Fibroblast of the conjunctiva (primary cell): ENCODE measurements at regions not wholly inside any gene's neighbourhood (a gene's known extent, or its start where the extent isn't known, plus 50 kb on each side); places are given as distances from the start of the nearest gene placed in this dataset.
"Not testable (repeated sequence)": the region's sequence is repeated elsewhere in the genome, so short reads cannot be mapped to it uniquely, and the experiment has no call there.

Experiments
- DNase-seq: peaks from one replicate; pipeline ENCODE4 v3.0.0-alpha.2; 2010; ENCODE audit warnings: low read depth

GRCh38 chr4:154982187-154983047 lies 201.3 kb downstream of the RBM46 start:
- DNase-seq, result peak; percentile 56

DNA sequence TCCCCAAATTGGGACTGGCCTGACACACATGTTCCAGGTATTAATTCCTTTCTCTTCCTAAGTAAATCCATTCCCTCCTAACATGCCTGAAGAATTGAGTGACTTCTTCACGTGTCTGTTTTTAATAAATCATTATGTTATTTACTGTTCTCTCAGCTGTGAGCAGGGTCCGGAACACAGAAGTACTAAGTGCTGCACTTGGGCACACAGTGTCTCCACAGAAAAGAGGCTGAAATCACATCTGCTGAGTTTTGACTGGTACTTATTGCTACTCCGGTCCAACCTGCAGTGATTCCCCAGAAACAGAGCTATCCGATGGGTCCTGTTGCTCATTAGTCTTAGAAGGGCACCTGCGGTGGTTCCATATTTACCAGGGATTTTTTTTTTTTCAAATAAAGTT lies 202.6 kb downstream of the RBM46 start:
- no peak for DNase-seq

GRCh38 chr4:154984148-154984547 lies 203.1 kb downstream of the RBM46 start:
- no peak for DNase-seq

DNA sequence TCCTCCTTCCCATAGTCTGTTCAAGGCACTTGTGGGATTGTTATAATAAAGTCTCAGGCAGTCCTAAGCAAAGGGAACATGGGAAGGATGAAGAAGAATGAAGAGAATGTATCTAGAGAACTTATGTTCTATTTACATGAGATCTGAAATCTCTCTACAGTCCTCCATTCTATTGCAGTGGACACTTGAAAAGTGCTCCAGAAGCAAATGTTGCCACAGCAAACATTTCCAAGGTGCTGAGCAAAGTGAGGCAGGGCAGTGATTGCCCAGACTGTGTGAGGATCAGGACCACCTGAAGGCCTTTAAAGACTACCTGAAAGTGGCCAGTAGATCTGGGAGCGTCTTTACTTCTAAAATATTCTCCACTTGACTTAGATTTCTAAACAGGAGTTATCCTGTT lies 203.5 kb downstream of the RBM46 start:
- no peak for DNase-seq

- DNase-seq, result peak; percentile 47
Measured at GRCh38 chr4:154985673-154986072, 204.6 kb downstream of the RBM46 start.

DNA sequence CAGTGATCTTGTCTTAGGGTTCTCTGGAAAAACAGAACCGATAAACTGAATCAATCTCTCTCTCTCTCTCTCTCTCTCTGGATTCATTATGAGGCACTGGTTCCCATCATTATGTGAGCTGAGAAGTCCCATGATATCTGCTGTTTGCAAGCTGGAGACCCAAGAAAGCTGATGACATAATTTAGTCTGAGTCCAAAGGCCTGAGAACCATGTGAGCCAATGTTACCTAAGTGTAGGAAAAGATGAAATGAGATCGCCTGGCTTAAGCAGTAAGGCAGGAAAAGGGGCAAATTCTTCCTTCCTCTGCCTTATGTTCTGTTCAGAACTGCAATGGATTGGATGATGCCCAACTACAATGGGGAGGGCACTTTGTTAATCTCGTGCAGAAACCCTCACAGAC lies 207.4 kb downstream of the RBM46 start:
- no peak for DNase-seq

- no peak for DNase-seq
Measured at GRCh38 chr4:154989511-154989910, 208.4 kb downstream of the RBM46 start.

GRCh38 chr4:154997866-154998265 lies 210.6 kb upstream of the NPY2R start:
- not testable (repeated sequence) for DNase-seq

DNA sequence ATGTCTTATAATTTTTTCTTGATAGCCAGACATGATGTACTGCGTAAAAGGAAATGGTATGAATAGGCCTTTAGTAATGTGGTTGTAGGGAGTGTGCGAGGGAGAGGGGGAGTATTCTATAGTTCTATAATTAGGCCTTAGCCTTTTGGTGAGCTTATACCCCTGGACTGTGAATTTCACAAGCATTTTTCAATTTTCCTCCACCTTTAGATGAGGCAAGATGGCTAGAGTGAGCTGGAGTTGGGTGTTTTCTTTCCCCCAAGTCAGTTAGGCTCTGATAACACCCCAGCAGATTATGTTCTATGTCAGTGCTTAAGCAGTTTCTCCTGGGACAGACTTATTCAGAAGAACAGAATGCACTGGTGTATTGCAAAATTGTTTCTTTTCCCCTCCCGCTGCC lies 210.2 kb upstream of the NPY2R start:
- peak; percentile 84 for DNase-seq

DNA sequence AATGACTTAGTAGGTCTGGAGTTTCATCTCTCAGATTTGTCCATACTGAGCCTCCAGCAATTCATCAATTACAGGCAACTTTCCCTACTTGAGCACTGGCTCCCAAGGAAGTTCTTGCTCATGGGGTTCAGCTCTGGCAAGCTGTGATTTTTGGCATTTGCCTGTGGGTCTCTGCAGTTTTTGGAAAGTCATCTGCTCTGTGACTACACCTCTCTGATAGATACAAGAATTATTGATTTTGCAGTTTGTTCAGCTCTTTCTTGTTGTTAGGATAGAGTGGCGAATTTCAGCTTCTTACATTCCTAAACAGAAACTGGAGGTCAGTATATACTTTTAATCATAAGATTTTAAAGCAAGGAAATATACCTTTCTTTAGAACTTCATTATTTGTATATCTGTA lies 209.7 kb upstream of the NPY2R start:
- DNase-seq, result no peak

- no peak for DNase-seq
Measured at GRCh38 chr4:154999950-155000578, 208.4 kb upstream of the NPY2R start.

- DNase-seq, result no peak
Measured at GRCh38 chr4:155001251-155001650, 207.2 kb upstream of the NPY2R start.

DNA sequence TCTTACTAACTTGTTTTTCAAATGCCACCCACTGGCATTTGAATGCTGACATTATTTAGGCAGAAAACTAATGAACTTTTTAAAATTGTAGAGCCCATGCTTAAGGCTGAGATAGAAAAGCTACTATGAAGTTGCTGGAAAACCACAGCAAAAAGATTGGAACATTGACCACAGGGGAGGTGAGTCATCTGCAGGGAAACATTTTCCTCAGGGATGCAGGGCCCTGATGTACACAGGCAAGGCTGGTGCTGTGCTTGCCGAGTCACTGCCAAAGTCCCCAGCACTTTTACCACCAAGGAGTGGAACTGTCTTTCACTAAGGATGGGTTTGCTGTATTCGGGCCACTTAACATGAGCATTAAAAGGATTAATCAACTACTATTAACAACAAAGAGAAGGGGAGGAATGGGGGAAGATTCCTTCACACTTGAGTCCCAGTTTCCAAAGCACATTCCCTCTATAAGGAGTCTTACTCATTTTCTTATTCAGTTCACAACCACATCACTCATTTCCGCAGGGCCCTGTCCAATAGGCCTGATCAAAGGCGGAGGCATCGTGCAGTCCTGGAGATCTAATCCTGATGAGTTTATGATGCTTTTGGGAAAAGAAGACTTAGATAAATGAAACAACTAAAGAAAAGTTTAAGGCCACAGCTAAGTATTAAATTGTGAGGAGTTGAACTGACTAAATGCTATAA lies 202.9 kb upstream of the NPY2R start:
- no peak for DNase-seq

GRCh38 chr4:155007660-155008176 lies 200.7 kb upstream of the NPY2R start:
- DNase-seq, result no peak

- DNase-seq, result no peak
Measured at GRCh38 chr4:155008389-155008788, 200.0 kb upstream of the NPY2R start.

- DNase-seq, result no peak
Measured at GRCh38 chr4:155009288-155009687, 199.1 kb upstream of the NPY2R start.

- DNase-seq, result no peak
Measured at GRCh38 chr4:155010376-155010775, 198.1 kb upstream of the NPY2R start.

DNA sequence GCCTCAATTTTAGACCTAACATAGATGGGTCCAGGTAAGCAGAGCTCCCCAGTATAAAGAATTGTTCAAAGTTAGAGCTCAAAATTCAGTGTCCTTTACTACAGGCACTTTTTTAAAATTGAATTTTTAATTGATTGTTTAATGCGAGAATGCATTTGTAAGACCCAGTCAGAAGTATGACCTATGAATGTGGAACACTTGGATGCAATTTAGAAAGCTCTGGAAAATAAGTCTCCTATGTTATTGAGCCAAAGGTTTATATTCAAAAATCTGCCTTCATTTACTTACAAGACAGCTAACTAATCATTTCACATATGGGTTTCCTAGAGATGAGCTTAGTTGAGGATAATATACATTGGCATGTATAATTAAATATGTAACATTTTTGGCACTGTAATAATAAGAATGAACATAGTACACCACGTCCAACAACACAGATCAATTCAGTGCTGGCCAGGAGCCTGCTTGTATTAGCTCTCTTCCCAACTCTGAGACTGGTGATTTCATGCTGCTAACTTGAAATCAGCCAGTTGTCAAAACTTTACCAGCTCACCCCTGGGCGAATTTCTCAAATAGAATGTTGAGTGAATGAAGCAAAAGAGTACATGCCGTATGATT lies 197.2 kb upstream of the NPY2R start:
- DNase-seq, result no peak

- no peak for DNase-seq
Measured at GRCh38 chr4:155012469-155012868, 196.0 kb upstream of the NPY2R start.

GRCh38 chr4:155017426-155017825 lies 191.0 kb upstream of the NPY2R start:
- DNase-seq, result no peak

GRCh38 chr4:155025762-155026457 lies 182.5 kb upstream of the NPY2R start:
- no peak for DNase-seq

DNA sequence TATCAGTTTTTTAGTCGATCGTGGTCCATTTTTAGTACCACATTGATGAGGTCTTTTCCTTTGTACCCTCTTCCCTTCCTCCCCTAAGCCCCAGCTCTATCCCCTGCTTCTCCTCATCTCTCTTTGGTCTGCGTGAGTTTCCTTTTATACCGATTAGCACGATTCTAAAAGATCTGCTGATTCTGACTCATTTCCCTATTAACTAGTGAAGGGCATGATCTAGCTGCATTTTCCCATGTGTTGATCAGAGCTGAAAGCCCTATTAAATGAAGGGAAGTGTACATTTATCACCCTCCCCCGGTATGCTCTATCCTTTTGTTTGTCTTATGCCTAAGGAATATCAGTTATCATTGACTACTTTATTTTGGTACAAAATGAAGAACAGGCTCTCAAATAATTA lies 181.7 kb upstream of the NPY2R start:
- DNase-seq, result no peak
